ENCODE measurements at regions not wholly inside any gene's neighbourhood (a gene's known extent, or its start where the extent isn't known, plus 50 kb on each side); places are given as distances from the start of the nearest gene placed in this dataset.

DNA sequence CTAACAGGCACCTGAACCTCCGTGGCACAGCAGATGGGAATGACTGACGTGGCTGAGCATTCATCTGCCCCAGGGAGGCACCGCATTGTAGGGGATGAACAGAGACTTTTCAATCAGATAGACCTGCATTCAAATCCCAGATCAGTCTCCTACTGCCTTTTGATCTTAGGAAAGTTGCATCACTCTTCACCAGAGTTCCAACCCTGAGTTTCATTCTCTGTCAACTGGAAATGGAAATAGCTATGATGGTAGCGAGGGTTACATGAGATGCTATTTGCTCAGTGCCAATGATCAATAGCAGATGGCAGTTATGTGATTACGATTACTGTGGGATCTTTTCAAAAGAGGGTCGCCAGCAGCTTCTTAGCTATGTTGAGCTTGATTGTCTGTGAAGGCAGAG is 189.3 kb upstream of the RFC3 start:
- Histone ChIP-seq H3K36me3 (no peaks in the 10 kb centered on the region), H3K27ac (no peak overlapping the region), H3K9me3 (no peaks in the 10 kb centered on the region), H3K4me1 (peaks cover 0 to 6% (median 0%) of the 10 kb centered on the region in 9 donors), H3K27me3 (no peaks in the 10 kb centered on the region), H3K4me3 (no peak overlapping the region)
- 97 to 98% methylated on average over 6 of the region's 6 CpGs for WGBS, 2 donors
- intact Hi-C loops (cut with DNase I) = no loop called here
- ATAC-seq (no peak), DNase-seq (no peak)
- TF ChIP-seq, protein P1, sequence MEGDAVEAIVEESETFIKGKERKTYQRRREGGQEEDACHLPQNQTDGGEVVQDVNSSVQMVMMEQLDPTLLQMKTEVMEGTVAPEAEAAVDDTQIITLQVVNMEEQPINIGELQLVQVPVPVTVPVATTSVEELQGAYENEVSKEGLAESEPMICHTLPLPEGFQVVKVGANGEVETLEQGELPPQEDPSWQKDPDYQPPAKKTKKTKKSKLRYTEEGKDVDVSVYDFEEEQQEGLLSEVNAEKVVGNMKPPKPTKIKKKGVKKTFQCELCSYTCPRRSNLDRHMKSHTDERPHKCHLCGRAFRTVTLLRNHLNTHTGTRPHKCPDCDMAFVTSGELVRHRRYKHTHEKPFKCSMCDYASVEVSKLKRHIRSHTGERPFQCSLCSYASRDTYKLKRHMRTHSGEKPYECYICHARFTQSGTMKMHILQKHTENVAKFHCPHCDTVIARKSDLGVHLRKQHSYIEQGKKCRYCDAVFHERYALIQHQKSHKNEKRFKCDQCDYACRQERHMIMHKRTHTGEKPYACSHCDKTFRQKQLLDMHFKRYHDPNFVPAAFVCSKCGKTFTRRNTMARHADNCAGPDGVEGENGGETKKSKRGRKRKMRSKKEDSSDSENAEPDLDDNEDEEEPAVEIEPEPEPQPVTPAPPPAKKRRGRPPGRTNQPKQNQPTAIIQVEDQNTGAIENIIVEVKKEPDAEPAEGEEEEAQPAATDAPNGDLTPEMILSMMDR (IDR thresholded peaks at IDR 0.05) = no peak

DNA sequence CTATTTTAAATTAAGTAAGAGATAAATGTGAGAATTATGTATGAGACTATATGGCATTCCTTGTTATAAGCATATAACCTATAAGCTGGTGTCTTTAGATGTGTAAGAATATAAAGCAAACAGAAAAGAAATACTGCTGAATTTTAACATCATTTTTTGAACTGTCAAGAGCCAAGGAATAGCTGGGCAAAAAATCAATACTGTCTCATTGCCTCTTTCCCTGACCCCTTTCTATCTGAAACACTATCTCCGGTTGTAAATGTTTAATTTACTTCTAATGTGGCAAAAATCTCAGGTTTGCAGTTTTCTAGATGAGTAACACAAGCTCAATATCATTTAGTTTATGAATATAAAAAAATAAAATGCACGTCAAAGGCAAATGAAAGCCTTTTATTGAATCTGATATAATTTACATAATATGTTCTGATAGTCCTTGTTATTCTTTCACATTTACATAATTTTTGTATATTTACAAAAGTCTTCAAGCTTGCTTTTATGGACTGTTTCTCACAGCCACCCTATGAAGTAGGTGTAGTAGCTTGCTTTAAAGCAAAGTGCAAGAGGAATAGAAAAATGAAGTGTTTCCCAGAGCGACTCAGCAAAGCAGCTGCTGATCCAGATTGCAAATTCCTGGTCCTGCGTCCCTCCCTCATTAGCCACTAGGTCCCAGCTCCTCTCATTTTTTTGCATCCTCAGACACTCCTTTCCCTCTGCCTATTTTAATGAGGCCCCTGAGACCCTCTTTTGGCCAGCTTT is 188.2 kb upstream of the RFC3 start:
- WGBS, 2 donors = 75 to 85% methylated on average over 4 of the region's 4 CpGs
- Histone ChIP-seq H3K9me3 (no peaks in the 10 kb centered on the region), H3K27me3 (no peaks in the 10 kb centered on the region), H3K4me1 (peaks cover 0 to 8% (median 0%) of the 10 kb centered on the region in 9 donors), H3K27ac (no peak overlapping the region), H3K36me3 (no peaks in the 10 kb centered on the region), H3K4me3 (no peak overlapping the region)
- no peak for ATAC-seq
- TF ChIP-seq, protein P1 (IDR thresholded peaks at IDR 0.05) = no peak
- intact Hi-C loops (cut with DNase I) = no loop called here
- no peak for DNase-seq

DNA sequence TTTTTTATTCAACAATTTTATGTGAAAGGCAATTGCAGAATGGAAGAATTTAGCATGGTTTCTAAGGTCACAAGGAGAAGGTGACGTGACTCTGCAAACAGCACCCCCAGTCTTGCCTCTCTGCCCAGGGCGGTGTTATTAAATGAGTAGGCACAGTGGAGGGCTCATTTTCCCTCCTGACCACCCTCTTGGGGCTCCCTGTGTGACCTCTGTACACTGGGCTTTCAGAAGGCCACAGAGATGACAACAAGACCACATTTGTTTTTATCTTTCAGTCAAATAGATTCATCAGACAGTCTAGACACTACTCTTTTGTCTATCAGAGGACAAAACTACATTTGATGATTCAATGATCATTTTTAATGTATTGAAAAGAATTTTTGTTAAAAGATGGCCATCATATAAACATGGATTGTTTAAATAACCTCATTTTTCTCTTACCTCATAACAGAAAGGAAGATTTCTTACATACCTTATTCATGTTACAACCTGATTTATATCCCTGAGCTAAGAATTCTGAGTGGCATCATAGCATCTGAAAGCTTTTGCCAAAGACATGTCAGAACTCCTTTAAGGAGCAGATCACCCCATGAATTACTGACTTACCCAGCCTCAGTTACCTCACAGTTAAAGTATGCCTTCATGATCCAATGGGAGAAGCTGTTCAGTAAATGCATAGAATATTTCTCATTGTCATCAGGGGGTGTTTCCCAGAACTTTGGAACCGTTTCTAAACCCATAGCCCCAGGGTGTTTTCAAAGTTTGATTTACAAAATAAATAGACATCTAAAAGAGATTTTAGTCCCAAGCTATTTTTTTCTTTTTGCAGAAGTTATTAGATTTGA is 184.0 kb upstream of the RFC3 start:
- ATAC-seq (peak in 2 of 8 donors; percentile 7 to 31), DNase-seq (no peak)
- intact Hi-C loops (cut with DNase I) = no loop called here
- Histone ChIP-seq H3K27ac (peak overlapping the region in 6 of 10 donors; percentile 27 to 63 (median 40)), H3K4me3 (peak overlapping the region in 1 of 10 donors; percentile 10), H3K9me3 (no peaks in the 10 kb centered on the region), H3K27me3 (no peaks in the 10 kb centered on the region), H3K4me1 (peaks cover 0 to 16% (median 8%) of the 10 kb centered on the region in 9 donors), H3K36me3 (no peaks in the 10 kb centered on the region)
- TF ChIP-seq, protein P1 (IDR thresholded peaks at IDR 0.05) = no peak
- 80 to 83% methylated on average over 3 of the region's 3 CpGs for WGBS, 2 donors

DNA sequence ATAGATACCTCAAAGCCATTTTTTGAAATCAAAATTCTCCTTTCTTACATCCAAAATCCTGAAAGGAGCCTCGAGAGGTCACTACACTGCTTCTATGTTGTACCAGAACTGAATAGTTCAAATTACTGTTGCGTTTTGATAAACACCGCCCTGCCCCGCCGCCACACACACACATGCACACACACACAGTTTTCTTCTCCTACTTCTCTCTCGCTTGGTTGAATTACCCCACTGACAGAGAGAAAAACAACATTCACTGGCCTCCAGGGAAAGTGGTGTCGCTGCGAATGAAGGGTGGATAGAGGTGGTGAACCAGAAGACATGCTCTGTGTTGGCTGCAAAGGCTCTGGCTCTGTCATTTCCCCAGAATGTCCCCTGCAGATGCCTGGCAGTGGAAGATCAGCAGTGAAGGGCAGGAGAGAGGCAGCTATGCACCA is 183.4 kb upstream of the RFC3 start:
- intact Hi-C loops (cut with DNase I) = no loop called here
- no peaks in the 10 kb centered on the region for H3K36me3 ChIP-seq
- H3K9me3 ChIP-seq = no peaks in the 10 kb centered on the region
- TF ChIP-seq, protein P1 (IDR thresholded peaks at IDR 0.05) = peak in 1 of 9 donors; percentile 30
- ATAC-seq (peak; percentile 41 to 79 (median 68)), DNase-seq (no peak)
- 43 to 68% methylated on average over 8 of the region's 8 CpGs for WGBS, 2 donors
- H3K27me3 ChIP-seq = no peaks in the 10 kb centered on the region
- H3K4me3 ChIP-seq = peak overlapping the region in 1 of 10 donors; percentile 10
- H3K4me1 ChIP-seq = peaks cover 0 to 16% (median 9%) of the 10 kb centered on the region in 9 donors
- H3K27ac ChIP-seq = peak overlapping the region in 6 of 10 donors; percentile 27 to 63 (median 40)
